ENCODE measurements at regions not wholly inside any gene's neighbourhood (a gene's known extent, or its start where the extent isn't known, plus 50 kb on each side); places are given as distances from the start of the nearest gene placed in this dataset.

DNA sequence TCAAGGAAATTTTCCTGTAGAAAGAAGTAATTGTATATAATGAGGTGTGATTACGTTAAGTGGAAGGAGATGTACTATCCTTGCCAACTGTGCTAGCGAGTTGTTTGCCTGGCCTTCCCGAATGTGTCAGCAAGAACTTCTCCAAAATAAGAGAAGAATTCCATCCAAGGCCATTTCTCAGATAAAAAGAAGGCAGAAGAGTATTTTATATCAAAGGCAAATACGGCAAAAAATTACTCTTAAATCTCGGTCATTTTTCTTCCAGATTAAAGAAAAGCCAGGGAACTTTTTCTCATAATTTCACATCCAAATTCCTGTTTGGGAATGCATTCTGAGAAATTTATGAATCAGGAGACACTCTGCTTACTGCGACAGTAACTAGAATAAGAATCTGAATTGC, 290.6 kb downstream of the CBLN4 start:
- intact Hi-C loops (cut with micrococcal nuclease), result no loop called here
- Mint-ChIP-seq H3K27ac (no peak overlapping the region), H3K4me1 (ENCODE audit: low read depth) (no peaks in the 10 kb centered on the region), H3K36me3 (ENCODE audit: low read depth) (no peaks in the 10 kb centered on the region), H3K9me3 (peaks cover 14% of the 10 kb centered on the region), H3K4me3 (no peak overlapping the region), H3K27me3 (ENCODE audit: insufficient read depth) (no peaks in the 10 kb centered on the region)
- no peak for DNase-seq (ENCODE audit: low spot score)

- H3K27ac Mint-ChIP-seq, result no peak overlapping the region
- DNase-seq (ENCODE audit: low spot score), result no peak
- H3K27me3 Mint-ChIP-seq (ENCODE audit: insufficient read depth), result no peaks in the 10 kb centered on the region
- peaks cover 16% of the 10 kb centered on the region for H3K9me3 Mint-ChIP-seq
- no peak overlapping the region for H3K4me3 Mint-ChIP-seq
- H3K36me3 Mint-ChIP-seq (ENCODE audit: low read depth), result no peaks in the 10 kb centered on the region
- intact Hi-C loops (cut with micrococcal nuclease), result no loop called here
- H3K4me1 Mint-ChIP-seq (ENCODE audit: low read depth), result no peaks in the 10 kb centered on the region
Measured at GRCh38 chr20:55714082-55714481, 291.2 kb downstream of the CBLN4 start.

DNA sequence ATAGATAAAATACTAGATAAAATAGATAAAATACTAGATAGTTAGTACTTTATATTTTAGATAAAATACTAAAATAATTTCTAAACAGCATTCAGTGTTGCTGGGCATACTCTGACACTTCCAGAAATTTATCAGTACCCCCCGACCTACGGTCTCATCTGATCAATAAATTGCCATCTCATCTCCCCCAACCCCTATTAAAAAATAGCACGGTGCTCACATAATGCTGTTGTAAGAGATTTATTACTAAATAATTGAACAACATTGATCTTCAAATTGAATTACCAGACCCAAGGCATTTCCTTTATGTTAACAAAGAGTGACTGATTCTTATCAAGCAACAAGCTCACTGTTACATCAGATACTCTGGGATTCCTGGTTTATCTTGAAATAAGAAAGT, 300.9 kb downstream of the CBLN4 start:
- Mint-ChIP-seq H3K27me3 (ENCODE audit: insufficient read depth) (no peaks in the 10 kb centered on the region), H3K9me3 (peaks cover 13% of the 10 kb centered on the region), H3K4me3 (no peak overlapping the region), H3K4me1 (ENCODE audit: low read depth) (no peaks in the 10 kb centered on the region), H3K27ac (no peak overlapping the region), H3K36me3 (ENCODE audit: low read depth) (no peaks in the 10 kb centered on the region)
- intact Hi-C loops (cut with micrococcal nuclease), result no loop called here
- no peak for DNase-seq (ENCODE audit: low spot score)

DNA sequence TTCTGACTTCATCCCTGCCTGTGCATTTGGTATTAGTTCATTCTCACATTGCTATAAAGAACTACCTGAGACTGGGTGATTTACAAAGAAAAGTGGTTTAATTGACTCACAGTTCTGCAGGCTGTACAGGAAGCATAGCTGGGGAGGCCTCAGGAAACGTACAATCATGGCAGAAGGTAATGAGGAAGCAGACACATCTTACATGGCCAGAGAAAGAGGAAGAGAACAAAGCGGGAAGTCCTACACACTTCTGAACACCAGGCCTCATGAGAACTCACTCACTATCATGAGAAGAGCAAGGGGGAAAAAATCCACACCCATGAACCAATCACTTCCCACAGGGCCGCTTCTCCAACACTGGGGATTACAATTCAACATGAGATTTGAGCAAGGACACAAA, 303.9 kb downstream of the CBLN4 start:
- no peaks in the 10 kb centered on the region for H3K36me3 Mint-ChIP-seq (ENCODE audit: low read depth)
- no peak for DNase-seq (ENCODE audit: low spot score)
- H3K27ac Mint-ChIP-seq, result no peak overlapping the region
- no peaks in the 10 kb centered on the region for H3K27me3 Mint-ChIP-seq (ENCODE audit: insufficient read depth)
- no peak overlapping the region for H3K4me3 Mint-ChIP-seq
- no peaks in the 10 kb centered on the region for H3K4me1 Mint-ChIP-seq (ENCODE audit: low read depth)
- intact Hi-C loops (cut with micrococcal nuclease), result no loop called here
- peaks cover 12% of the 10 kb centered on the region for H3K9me3 Mint-ChIP-seq

GRCh38 chr20:55696520-55696919, 308.8 kb downstream of the CBLN4 start:
- H3K9me3 Mint-ChIP-seq, result peaks cover 10% of the 10 kb centered on the region
- H3K4me3 Mint-ChIP-seq, result no peak overlapping the region
- no peaks in the 10 kb centered on the region for H3K27me3 Mint-ChIP-seq (ENCODE audit: insufficient read depth)
- intact Hi-C loops (cut with micrococcal nuclease), result no loop called here
- H3K36me3 Mint-ChIP-seq (ENCODE audit: low read depth), result no peaks in the 10 kb centered on the region
- no peak overlapping the region for H3K27ac Mint-ChIP-seq
- no peak for DNase-seq (ENCODE audit: low spot score)
- no peaks in the 10 kb centered on the region for H3K4me1 Mint-ChIP-seq (ENCODE audit: low read depth)

GRCh38 chr20:55693641-55694040, 311.7 kb downstream of the CBLN4 start:
- no peaks in the 10 kb centered on the region for H3K27me3 Mint-ChIP-seq (ENCODE audit: insufficient read depth)
- H3K9me3 Mint-ChIP-seq, result no peaks in the 10 kb centered on the region
- intact Hi-C loops (cut with micrococcal nuclease), result no loop called here
- no peak overlapping the region for H3K4me3 Mint-ChIP-seq
- H3K4me1 Mint-ChIP-seq (ENCODE audit: low read depth), result no peaks in the 10 kb centered on the region
- H3K36me3 Mint-ChIP-seq (ENCODE audit: low read depth), result no peaks in the 10 kb centered on the region
- DNase-seq (ENCODE audit: low spot score), result no peak
- H3K27ac Mint-ChIP-seq, result no peak overlapping the region

- H3K4me3 Mint-ChIP-seq, result no peak overlapping the region
- no peak overlapping the region for H3K27ac Mint-ChIP-seq
- no peaks in the 10 kb centered on the region for H3K27me3 Mint-ChIP-seq (ENCODE audit: insufficient read depth)
- DNase-seq (ENCODE audit: low spot score), result no peak
- peaks cover 16% of the 10 kb centered on the region for H3K9me3 Mint-ChIP-seq
- no peaks in the 10 kb centered on the region for H3K36me3 Mint-ChIP-seq (ENCODE audit: low read depth)
- no peaks in the 10 kb centered on the region for H3K4me1 Mint-ChIP-seq (ENCODE audit: low read depth)
- intact Hi-C loops (cut with micrococcal nuclease), result no loop called here
Measured at GRCh38 chr20:55685841-55686240, 319.5 kb downstream of the CBLN4 start.

GRCh38 chr20:55685425-55685824, 319.9 kb downstream of the CBLN4 start:
- Mint-ChIP-seq H3K4me3 (no peak overlapping the region), H3K9me3 (peaks cover 16% of the 10 kb centered on the region), H3K27ac (no peak overlapping the region), H3K4me1 (ENCODE audit: low read depth) (no peaks in the 10 kb centered on the region), H3K27me3 (ENCODE audit: insufficient read depth) (no peaks in the 10 kb centered on the region), H3K36me3 (ENCODE audit: low read depth) (no peaks in the 10 kb centered on the region)
- intact Hi-C loops (cut with micrococcal nuclease), result no loop called here
- no peak for DNase-seq (ENCODE audit: low spot score)

GRCh38 chr20:55684578-55684977, 320.7 kb downstream of the CBLN4 start:
- Mint-ChIP-seq H3K27ac (no peak overlapping the region), H3K27me3 (ENCODE audit: insufficient read depth) (no peaks in the 10 kb centered on the region), H3K4me1 (ENCODE audit: low read depth) (no peaks in the 10 kb centered on the region), H3K9me3 (peaks cover 16% of the 10 kb centered on the region), H3K36me3 (ENCODE audit: low read depth) (no peaks in the 10 kb centered on the region), H3K4me3 (no peak overlapping the region)
- no peak for DNase-seq (ENCODE audit: low spot score)
- intact Hi-C loops (cut with micrococcal nuclease), result no loop called here

DNA sequence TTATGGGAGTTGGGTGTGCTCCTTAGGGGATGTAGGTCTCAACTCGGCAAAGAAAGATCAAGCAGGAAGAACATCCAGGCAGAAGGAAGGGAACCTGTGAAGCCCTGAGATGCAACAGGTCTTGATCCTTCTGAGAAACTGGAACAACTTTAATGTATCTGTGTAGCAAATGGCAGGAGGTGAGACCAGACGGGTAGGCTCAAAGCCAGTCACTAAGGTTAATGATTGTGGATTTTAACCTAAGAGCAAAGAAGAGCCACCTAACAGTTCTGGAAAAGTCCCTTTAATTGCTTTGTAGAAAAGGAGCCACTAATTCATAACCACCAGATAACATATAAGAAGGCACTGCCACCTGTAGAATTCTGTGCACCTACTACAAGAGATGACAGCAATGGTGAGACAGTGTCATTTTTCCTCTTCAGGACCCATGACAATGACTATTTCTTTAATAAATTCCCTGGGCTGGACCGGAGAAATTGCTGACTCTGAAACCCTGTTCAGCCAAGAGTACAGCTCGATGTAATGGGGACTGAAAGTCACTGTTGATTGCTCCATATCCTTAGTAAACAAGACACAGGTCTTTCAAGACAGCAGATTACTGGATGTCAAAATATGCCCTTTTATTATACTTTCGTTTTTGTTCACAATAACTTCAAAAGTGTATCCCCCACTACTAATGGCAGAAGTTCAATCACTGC, 326.2 kb downstream of the CBLN4 start:
- Mint-ChIP-seq H3K36me3 (ENCODE audit: low read depth) (no peaks in the 10 kb centered on the region), H3K27ac (no peak overlapping the region), H3K4me3 (no peak overlapping the region), H3K27me3 (ENCODE audit: insufficient read depth) (no peaks in the 10 kb centered on the region), H3K9me3 (peaks cover 13% of the 10 kb centered on the region), H3K4me1 (ENCODE audit: low read depth) (no peaks in the 10 kb centered on the region)
- no peak for DNase-seq (ENCODE audit: low spot score)
- intact Hi-C loops (cut with micrococcal nuclease), result no loop called here

- H3K36me3 Mint-ChIP-seq (ENCODE audit: low read depth), result no peaks in the 10 kb centered on the region
- H3K27ac Mint-ChIP-seq, result no peak overlapping the region
- intact Hi-C loops (cut with micrococcal nuclease), result no loop called here
- H3K4me1 Mint-ChIP-seq (ENCODE audit: low read depth), result no peaks in the 10 kb centered on the region
- no peak overlapping the region for H3K4me3 Mint-ChIP-seq
- H3K27me3 Mint-ChIP-seq (ENCODE audit: insufficient read depth), result no peaks in the 10 kb centered on the region
- peaks cover 13% of the 10 kb centered on the region for H3K9me3 Mint-ChIP-seq
- DNase-seq (ENCODE audit: low spot score), result no peak
Measured at GRCh38 chr20:55678126-55678525, 327.2 kb downstream of the CBLN4 start.

DNA sequence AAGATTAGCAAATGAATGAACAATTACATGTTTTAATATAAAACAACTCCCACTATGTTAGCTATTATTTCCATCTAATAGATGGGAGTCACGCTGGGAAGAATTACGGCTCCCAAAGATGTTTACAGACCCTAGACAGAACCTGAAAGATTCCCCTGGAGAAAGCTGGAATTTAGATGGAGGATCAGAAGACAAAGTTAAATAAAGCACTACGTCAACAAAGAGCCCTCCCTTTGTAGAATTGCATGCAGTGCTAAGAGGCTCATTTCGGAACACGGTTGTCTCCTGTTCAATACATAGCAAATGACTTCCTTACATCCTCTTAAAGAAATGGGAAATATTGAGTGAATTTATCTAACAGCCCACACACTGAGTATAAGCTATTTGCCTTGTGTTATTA, 328.3 kb downstream of the CBLN4 start:
- DNase-seq (ENCODE audit: low spot score), result no peak
- Mint-ChIP-seq H3K4me1 (ENCODE audit: low read depth) (no peaks in the 10 kb centered on the region), H3K27me3 (ENCODE audit: insufficient read depth) (no peaks in the 10 kb centered on the region), H3K9me3 (peaks cover 16% of the 10 kb centered on the region), H3K4me3 (no peak overlapping the region), H3K27ac (no peak overlapping the region), H3K36me3 (ENCODE audit: low read depth) (no peaks in the 10 kb centered on the region)
- intact Hi-C loops (cut with micrococcal nuclease), result no loop called here

DNA sequence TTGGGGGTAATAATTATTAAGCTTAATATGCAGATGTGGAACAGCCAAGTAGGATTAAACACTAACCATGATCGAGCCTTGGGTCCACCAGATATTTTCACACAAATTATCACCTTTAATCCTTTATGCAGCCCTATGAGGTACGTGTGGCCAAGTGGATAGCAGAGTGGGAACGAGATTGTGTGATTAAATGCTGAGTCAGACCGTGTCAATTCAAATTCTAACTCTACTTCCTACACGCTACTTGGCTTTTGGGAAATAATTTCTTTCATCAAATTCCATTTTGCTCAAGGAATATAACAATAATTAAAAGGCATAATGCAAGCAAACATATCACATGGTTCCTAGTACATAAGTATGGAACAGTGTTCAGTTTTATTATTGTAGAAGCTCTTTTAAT, 329.2 kb downstream of the CBLN4 start:
- Mint-ChIP-seq H3K27ac (no peak overlapping the region), H3K4me1 (ENCODE audit: low read depth) (no peaks in the 10 kb centered on the region), H3K4me3 (no peak overlapping the region), H3K36me3 (ENCODE audit: low read depth) (no peaks in the 10 kb centered on the region), H3K9me3 (peaks cover 14% of the 10 kb centered on the region), H3K27me3 (ENCODE audit: insufficient read depth) (no peaks in the 10 kb centered on the region)
- no peak for DNase-seq (ENCODE audit: low spot score)
- intact Hi-C loops (cut with micrococcal nuclease), result no loop called here

- Mint-ChIP-seq H3K4me3 (no peak overlapping the region), H3K4me1 (ENCODE audit: low read depth) (no peaks in the 10 kb centered on the region), H3K9me3 (peaks cover 15% of the 10 kb centered on the region), H3K27me3 (ENCODE audit: insufficient read depth) (no peaks in the 10 kb centered on the region), H3K27ac (no peak overlapping the region), H3K36me3 (ENCODE audit: low read depth) (no peaks in the 10 kb centered on the region)
- intact Hi-C loops (cut with micrococcal nuclease), result no loop called here
- no peak for DNase-seq (ENCODE audit: low spot score)
Measured at GRCh38 chr20:55668631-55669030, 336.7 kb downstream of the CBLN4 start.

Measured in activated T-helper 1 cell treated with anti-CD3 and anti-CD28 coated beads, Interleukin-12 subunit alpha, Interleukin-12 subunit beta, Interleukin-2, Interleukin-4 antibody, amounts not matched to agents 30 ng/mL and 10 ng/mL and 1 ng/mL, durations not matched to agents 14 hours and 24 hours and 36 hours (primary cell).